ENCODE measurements at regions not wholly inside any gene's neighbourhood (a gene's known extent, or its start where the extent isn't known, plus 50 kb on each side); places are given as distances from the start of the nearest gene placed in this dataset.

DNA sequence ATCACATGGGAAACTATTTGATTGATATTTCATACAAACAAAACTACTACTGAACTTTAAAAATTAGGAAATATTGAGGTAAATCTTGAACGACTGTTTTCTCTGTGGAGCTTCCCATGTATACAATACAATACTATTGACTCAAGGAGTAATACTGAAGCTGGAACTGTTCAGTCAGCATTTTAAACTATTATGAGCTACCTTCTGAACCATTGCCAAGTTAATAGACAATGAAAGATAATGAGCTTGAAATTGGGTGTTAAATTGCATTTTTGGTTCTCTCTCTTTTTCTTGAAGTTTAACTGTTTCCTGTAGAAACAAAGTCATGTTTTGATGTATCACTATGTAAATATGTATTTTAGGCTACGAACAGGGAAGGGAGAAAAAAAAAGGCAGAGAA lies 569.2 kb downstream of the ZEB2 start:
- H3K4me3 ChIP-seq (ENCODE audit: low read depth, low read length): no peak overlapping the region

DNA sequence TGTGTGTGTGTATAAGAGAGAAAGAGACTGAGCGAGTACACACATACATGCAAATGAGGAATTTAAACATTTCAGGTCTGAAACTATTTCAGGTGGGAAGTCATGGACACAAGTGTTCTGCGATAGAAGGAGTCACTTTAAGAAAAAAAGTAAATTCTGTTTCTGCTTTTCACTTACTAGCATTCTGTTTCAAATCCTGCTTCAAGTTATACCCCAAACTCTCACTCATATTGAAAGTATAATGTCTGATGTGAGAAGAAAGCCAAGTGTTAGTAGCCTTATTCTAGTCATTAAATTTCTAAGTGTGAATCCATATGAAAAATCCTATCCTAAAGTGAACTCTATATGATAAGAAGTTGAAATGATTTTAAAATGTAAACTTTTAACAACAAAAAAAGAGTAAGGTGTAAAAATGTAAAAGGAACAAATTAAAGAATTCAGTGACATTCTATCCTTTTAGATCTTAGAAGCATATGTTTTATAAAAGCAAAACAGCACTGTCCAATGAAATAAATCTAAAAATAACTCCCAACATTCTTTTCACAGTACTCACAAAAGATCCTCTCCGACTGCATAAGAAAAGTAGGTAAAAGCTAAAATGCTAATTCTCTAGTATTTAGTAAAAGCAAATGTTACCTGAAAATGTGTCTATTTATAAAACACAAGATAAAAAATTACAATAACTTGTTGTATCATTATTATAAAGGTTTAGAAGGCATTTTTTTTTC lies 570.6 kb downstream of the ZEB2 start:
- DNase-seq (ENCODE audit: low read depth): peak; percentile 26
- no peak overlapping the region for H3K4me3 ChIP-seq (ENCODE audit: low read depth, low read length)
- TF ChIP-seq, protein P1, sequence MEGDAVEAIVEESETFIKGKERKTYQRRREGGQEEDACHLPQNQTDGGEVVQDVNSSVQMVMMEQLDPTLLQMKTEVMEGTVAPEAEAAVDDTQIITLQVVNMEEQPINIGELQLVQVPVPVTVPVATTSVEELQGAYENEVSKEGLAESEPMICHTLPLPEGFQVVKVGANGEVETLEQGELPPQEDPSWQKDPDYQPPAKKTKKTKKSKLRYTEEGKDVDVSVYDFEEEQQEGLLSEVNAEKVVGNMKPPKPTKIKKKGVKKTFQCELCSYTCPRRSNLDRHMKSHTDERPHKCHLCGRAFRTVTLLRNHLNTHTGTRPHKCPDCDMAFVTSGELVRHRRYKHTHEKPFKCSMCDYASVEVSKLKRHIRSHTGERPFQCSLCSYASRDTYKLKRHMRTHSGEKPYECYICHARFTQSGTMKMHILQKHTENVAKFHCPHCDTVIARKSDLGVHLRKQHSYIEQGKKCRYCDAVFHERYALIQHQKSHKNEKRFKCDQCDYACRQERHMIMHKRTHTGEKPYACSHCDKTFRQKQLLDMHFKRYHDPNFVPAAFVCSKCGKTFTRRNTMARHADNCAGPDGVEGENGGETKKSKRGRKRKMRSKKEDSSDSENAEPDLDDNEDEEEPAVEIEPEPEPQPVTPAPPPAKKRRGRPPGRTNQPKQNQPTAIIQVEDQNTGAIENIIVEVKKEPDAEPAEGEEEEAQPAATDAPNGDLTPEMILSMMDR (IDR thresholded peaks at IDR 0.05; ENCODE audit: insufficient read depth, low read length): no peak

More for the DNA sequence above, 569.2 kb downstream of the ZEB2 start:
- TF ChIP-seq, protein P1 (IDR thresholded peaks at IDR 0.05; ENCODE audit: insufficient read depth, low read length): no peak
- DNase-seq (ENCODE audit: low read depth): no peak

DNA sequence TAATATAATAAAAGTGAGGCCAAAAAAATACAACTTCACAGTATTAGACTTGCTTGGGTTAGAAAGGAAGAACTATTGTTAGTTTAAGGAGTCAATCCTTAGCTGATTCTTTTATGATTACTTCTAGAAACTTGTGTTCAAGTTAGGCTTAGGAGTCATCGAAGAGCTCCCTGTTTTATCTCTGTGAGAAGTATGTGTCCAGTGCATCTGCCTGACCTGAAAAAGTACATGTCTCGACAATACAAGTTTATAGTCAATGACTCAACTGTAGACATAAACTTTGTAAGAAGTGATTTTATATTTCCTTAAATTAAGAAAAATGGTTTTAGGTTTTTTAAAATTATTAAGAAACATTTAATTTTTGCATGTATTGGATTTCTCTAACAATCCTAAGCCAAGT lies 571.2 kb downstream of the ZEB2 start:
- DNase-seq (ENCODE audit: low read depth): no peak
- TF ChIP-seq, protein P1 (IDR thresholded peaks at IDR 0.05; ENCODE audit: insufficient read depth, low read length): no peak
- no peak overlapping the region for H3K4me3 ChIP-seq (ENCODE audit: low read depth, low read length)

DNA sequence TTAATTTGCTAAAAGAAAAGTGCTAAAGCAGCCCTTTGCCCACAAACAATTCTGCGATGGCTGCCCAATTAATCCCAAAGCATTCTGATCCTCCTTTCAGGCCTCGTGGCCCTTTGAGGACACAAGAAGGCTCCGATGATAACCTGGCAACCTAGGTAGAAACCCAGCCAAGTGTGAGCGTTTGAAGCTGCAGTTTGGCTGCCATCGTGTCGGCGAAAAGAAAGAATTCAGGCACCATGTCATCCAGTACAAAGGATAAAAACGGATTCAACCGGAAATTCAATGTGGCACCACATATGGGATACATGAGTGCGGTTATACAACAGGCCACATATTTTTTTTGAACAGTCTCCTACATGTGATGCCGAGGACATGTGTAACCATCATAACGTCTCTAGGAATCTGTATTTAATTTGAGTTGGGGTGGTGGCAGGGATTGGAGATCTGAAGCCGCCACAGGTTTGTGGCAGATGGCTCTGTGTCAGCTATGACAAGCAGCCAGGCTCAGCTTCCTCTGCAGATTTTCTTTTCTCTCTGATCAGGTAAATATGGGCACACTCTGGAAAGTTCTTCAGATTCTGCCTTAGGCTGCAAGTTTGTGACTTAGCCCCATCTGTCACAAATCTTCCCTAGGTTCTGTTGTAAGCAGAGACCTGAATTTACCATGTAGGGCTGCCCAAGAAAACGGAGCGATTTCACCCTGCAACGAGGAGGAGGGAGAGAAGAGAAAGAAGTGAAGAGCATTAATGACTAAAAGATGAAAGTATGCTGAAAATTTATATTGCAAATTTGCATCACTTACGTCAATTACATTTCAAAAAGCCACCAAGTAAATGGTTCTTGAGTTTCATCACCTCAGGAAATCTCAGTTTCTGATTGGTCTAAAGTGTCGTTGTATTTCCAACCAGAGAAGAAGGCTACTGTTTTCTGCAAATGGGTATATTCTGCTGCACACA lies 573.2 kb downstream of the ZEB2 start:
- no peak overlapping the region for H3K4me3 ChIP-seq (ENCODE audit: low read depth, low read length)
- DNase-seq (ENCODE audit: low read depth): no peak
- TF ChIP-seq, protein P1 (IDR thresholded peaks at IDR 0.05; ENCODE audit: insufficient read depth, low read length): no peak

DNA sequence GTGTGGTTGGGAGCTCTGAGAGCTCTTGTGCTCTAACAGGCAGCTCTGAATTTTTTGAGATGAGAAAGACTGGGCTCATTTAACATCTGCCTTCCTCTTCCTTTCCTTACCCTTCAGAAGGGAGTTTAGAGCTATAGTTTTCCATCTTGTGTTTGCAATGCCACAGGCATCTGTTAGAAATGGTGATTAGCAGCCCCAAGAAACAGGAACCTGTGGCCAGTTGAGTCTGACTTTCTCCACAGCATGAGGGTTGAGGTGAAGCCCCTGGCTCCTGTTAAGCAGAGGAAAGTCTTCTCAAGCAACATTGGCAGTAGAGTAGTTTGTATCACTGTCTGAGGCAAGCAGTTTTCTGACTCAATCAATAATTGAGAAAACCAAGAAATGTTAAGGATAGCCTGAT lies 577.4 kb downstream of the ZEB2 start:
- DNase-seq (ENCODE audit: low read depth): no peak
- H3K4me3 ChIP-seq (ENCODE audit: low read depth, low read length): no peak overlapping the region
- TF ChIP-seq, protein P1 (IDR thresholded peaks at IDR 0.05; ENCODE audit: insufficient read depth, low read length): no peak

DNA sequence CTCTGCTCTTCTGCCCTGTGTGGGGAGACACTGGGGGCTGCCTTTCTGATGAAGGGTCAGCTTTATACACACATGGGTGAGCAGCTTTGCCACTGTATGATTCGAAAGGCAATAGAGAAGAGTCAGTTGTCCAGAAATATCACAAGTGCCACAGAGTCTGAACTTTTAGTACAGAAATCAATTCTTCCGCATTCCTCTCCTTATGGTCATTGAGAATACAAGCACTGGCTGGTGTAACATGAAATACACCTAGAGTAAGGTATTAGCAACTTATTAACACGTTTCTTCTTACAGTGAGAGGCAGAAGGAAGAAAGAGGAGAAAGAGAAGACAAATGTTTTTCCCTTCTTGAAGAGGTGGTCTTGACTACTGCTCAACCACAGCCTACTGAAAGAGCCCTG lies 579.2 kb downstream of the ZEB2 start:
- TF ChIP-seq, protein P1 (IDR thresholded peaks at IDR 0.05; ENCODE audit: insufficient read depth, low read length): no peak
- H3K4me3 ChIP-seq (ENCODE audit: low read depth, low read length): no peak overlapping the region
- no peak for DNase-seq (ENCODE audit: low read depth)
